GM18951 (cell line): ENCODE measurements at regions not wholly inside any gene's neighbourhood (a gene's known extent, or its start where the extent isn't known, plus 50 kb on each side); places are given as distances from the start of the nearest gene placed in this dataset.
"Not testable (repeated sequence)": the region's sequence is repeated elsewhere in the genome, so short reads cannot be mapped to it uniquely, and the experiment has no call there.

Source experiments
- POLR2A ChIP-seq: IDR thresholded peaks from 4 replicates; pipeline ENCODE4 v1.6.1; 2011; ENCODE audit warnings: mild to moderate bottlenecking; ENCODE audit not compliant: insufficient read length, insufficient read depth; ENCODE audit errors: extremely low read depth
- in situ Hi-C: fragments of 300-500 bp; cut with MboI; formaldehyde crosslinking; loops from one replicate; pipeline ENCODE4 v1.12.0; 2022; ENCODE audit warnings: low sequenced_read_pairs, mixed read lengths, inconsistent platforms; ENCODE audit not compliant: unreplicated experiment

- in situ Hi-C loops, result no loop called here
Observed at GRCh38 chr15:70243686-70244540, 146.2 kb upstream of the TLE3 start.

GRCh38 chr15:70242951-70243685, 145.4 kb upstream of the TLE3 start:
- TF ChIP-seq POLR2A, result no peak
- in situ Hi-C loops, result no loop called here

More at GRCh38 chr15:70243686-70244540, 146.2 kb upstream of the TLE3 start:
- TF ChIP-seq POLR2A, result no peak

- in situ Hi-C loops, result no loop called here
- no peak for TF ChIP-seq POLR2A
Observed at GRCh38 chr15:70241561-70242320, 144.0 kb upstream of the TLE3 start.

GRCh38 chr15:70240820-70241430, 143.2 kb upstream of the TLE3 start:
- in situ Hi-C loops, result no loop called here
- no peak for TF ChIP-seq POLR2A

- in situ Hi-C loops, result no loop called here
- no peak for TF ChIP-seq POLR2A
Observed at GRCh38 chr15:70240082-70240481, 142.4 kb upstream of the TLE3 start.

GRCh38 chr15:70238917-70239316, 141.2 kb upstream of the TLE3 start:
- in situ Hi-C loops, result no loop called here
- no peak for TF ChIP-seq POLR2A

- TF ChIP-seq POLR2A, result no peak
- in situ Hi-C loops, result no loop called here
Observed at GRCh38 chr15:70237626-70238025, 139.9 kb upstream of the TLE3 start.

- TF ChIP-seq POLR2A, result no peak
Observed at GRCh38 chr15:70236341-70237086, 138.8 kb upstream of the TLE3 start.

GRCh38 chr15:70235347-70235746, 137.6 kb upstream of the TLE3 start:
- in situ Hi-C loops, result no loop called here
- TF ChIP-seq POLR2A, result no peak

More at GRCh38 chr15:70236341-70237086, 138.8 kb upstream of the TLE3 start:
- in situ Hi-C loops, result no loop called here

GRCh38 chr15:70234256-70234905, 136.7 kb upstream of the TLE3 start:
- in situ Hi-C loops, result no loop called here
- no peak for TF ChIP-seq POLR2A

GRCh38 chr15:70231484-70231883, 133.8 kb upstream of the TLE3 start:
- no peak for TF ChIP-seq POLR2A
- in situ Hi-C loops, result no loop called here

- in situ Hi-C loops, result not testable (repeated sequence)
Observed at GRCh38 chr15:70227918-70228317, 130.2 kb upstream of the TLE3 start.
